ENCODE measurements at regions not wholly inside any gene's neighbourhood (a gene's known extent, or its start where the extent isn't known, plus 50 kb on each side); places are given as distances from the start of the nearest gene placed in this dataset.

DNA sequence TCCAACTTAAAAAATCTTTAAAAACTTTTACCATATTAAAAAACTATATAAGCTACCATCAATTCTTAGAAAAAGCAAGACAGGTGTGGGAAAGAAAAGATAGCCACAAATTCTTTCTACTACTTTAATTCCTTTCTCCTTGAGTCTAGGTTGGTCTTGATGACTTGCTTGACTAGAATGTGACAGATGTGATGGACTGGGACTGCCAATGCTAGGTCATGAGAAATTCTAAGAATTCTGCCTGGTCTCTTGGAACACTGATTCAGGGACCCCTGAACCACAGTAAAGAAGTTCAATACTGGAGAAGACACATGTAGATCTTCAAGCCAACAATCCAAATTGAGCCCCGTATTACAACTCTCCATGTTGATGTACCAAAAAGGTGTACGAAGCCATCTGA is 326.6 kb upstream of the B3GALT2 start:
- TF ChIP-seq, protein P1, sequence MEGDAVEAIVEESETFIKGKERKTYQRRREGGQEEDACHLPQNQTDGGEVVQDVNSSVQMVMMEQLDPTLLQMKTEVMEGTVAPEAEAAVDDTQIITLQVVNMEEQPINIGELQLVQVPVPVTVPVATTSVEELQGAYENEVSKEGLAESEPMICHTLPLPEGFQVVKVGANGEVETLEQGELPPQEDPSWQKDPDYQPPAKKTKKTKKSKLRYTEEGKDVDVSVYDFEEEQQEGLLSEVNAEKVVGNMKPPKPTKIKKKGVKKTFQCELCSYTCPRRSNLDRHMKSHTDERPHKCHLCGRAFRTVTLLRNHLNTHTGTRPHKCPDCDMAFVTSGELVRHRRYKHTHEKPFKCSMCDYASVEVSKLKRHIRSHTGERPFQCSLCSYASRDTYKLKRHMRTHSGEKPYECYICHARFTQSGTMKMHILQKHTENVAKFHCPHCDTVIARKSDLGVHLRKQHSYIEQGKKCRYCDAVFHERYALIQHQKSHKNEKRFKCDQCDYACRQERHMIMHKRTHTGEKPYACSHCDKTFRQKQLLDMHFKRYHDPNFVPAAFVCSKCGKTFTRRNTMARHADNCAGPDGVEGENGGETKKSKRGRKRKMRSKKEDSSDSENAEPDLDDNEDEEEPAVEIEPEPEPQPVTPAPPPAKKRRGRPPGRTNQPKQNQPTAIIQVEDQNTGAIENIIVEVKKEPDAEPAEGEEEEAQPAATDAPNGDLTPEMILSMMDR (IDR thresholded peaks at IDR 0.05) = no peak
- TF ChIP-seq POLR2A (IDR thresholded peaks at IDR 0.05) = no peak
- no peaks in the 10 kb centered on the region for H3K4me1 ChIP-seq
- H3K36me3 ChIP-seq = no peaks in the 10 kb centered on the region
- no peaks in the 10 kb centered on the region for H3K27me3 ChIP-seq
- H3K4me3 ChIP-seq (replicated peaks in 1 of 3) = no peak overlapping the region
- no peaks in the 10 kb centered on the region for H3K9me3 ChIP-seq
- intact Hi-C loops (cut with DNase I) = no loop called here
- no peak for DNase-seq
- 90 to 100% methylated on average over 2 of the region's 2 CpGs for WGBS, 2 donors
- no peak overlapping the region for H3K27ac ChIP-seq

- no peaks in the 10 kb centered on the region for H3K9me3 ChIP-seq
- H3K27ac ChIP-seq = no peak overlapping the region
- intact Hi-C loops (cut with DNase I) = no loop called here
- H3K4me1 ChIP-seq = no peaks in the 10 kb centered on the region
- H3K36me3 ChIP-seq = no peaks in the 10 kb centered on the region
- no peak for DNase-seq
- H3K4me3 ChIP-seq (replicated peaks in 1 of 3) = no peak overlapping the region
- TF ChIP-seq, protein P1 (IDR thresholded peaks at IDR 0.05) = no peak
- no peak for TF ChIP-seq POLR2A (IDR thresholded peaks at IDR 0.05)
- H3K27me3 ChIP-seq = no peaks in the 10 kb centered on the region
These were observed 318.5 kb upstream of the B3GALT2 start for GRCh38 chr1:193504920-193505319.

DNA sequence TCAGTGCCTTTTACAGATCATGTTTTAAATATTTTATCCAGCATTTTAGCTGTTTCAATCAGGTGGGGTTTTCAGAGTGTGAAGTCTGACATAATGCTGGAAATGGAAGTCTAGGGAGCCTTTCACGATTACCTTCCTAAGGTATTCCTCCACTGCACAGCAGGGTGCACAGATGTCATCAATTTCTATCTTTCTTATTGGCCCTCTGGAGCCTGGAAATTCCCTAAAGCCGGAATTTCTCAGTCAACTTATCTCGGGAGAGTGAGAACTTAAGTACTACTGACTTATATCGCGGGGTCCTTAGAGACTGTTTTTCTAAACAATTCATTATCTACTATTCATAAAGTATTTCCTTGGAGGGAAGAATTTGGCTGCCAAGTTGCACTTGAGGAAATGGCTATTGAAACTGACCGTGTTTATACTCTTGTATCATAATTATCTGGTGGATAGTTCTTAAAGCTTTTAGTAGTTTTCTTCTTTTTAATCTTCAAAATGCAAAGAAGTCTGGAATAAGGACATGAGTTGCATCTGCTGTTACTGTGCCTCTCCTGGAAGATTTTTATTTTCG is 311.8 kb upstream of the B3GALT2 start:
- Histone ChIP-seq H3K9me3 (no peaks in the 10 kb centered on the region), H3K27me3 (no peaks in the 10 kb centered on the region), H3K27ac (no peak overlapping the region), H3K4me1 (no peaks in the 10 kb centered on the region), H3K4me3 (replicated peaks in 1 of 3) (no peak overlapping the region), H3K36me3 (no peaks in the 10 kb centered on the region)
- WGBS, 2 donors = 13 to 16% methylated on average over 7 of the region's 7 CpGs
- no peak for DNase-seq
- TF ChIP-seq POLR2A (IDR thresholded peaks at IDR 0.05) = no peak
- TF ChIP-seq, protein P1 (IDR thresholded peaks at IDR 0.05) = no peak
- intact Hi-C loops (cut with DNase I) = no loop called here

DNA sequence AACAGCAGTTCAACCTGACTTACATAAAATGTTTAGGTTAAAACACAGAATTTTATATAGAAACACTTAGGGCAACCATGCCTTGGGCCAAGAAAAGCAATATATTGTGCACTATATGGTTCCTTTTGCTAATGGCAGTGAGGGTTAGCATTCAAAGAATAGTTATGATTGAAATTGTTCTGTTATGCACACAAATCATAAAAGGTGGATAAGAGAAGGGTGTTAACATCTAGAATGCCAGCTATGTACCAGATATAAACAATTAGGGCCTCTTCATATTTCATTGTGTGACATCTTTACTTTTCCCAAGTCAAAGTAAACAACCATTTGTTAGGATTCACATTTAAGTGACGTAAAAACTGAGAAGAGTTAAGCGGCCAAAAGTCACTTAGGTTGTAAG is 308.0 kb upstream of the B3GALT2 start:
- H3K4me3 ChIP-seq (replicated peaks in 1 of 3) = no peak overlapping the region
- no peak for DNase-seq
- H3K4me1 ChIP-seq = no peaks in the 10 kb centered on the region
- no peaks in the 10 kb centered on the region for H3K9me3 ChIP-seq
- 47% methylated on average over 2 of the region's 2 CpGs for WGBS, 2 donors
- intact Hi-C loops (cut with DNase I) = no loop called here
- H3K27ac ChIP-seq = no peak overlapping the region
- H3K27me3 ChIP-seq = no peaks in the 10 kb centered on the region
- H3K36me3 ChIP-seq = no peaks in the 10 kb centered on the region
- TF ChIP-seq, protein P1 (IDR thresholded peaks at IDR 0.05) = no peak
- no peak for TF ChIP-seq POLR2A (IDR thresholded peaks at IDR 0.05)

- TF ChIP-seq, protein P1 (IDR thresholded peaks at IDR 0.05) = no peak
- TF ChIP-seq POLR2A (IDR thresholded peaks at IDR 0.05) = no peak
- Histone ChIP-seq H3K36me3 (no peaks in the 10 kb centered on the region), H3K27me3 (no peaks in the 10 kb centered on the region), H3K9me3 (no peaks in the 10 kb centered on the region), H3K4me1 (no peaks in the 10 kb centered on the region), H3K27ac (no peak overlapping the region), H3K4me3 (replicated peaks in 1 of 3) (no peak overlapping the region)
- intact Hi-C loops (cut with DNase I) = no loop called here
- no peak for DNase-seq
These were observed 302.8 kb upstream of the B3GALT2 start for GRCh38 chr1:193489191-193489590.

Data from thyroid gland (tissue), 4 donors.